A673 (cell line): ENCODE measurements at regions not wholly inside any gene's neighbourhood (a gene's known extent, or its start where the extent isn't known, plus 50 kb on each side); places are given as distances from the start of the nearest gene placed in this dataset.

Experiments
- CTCF ChIP-seq: fragments of 300-800, 200-600 bp; sonication (generic); conservative IDR thresholded peaks from 2 replicates; pipeline ENCODE4 v1.5.1; 2017; ENCODE audit warnings: low read depth, mild to moderate bottlenecking, antibody characterized with exemption, low read length, moderate library complexity, mixed read lengths
- EZH2 ChIP-seq: fragments of 200-600 bp; sonication (generic); IDR thresholded peaks from 2 replicates; pipeline ENCODE4 v1.6.1; 2017; ENCODE audit warnings: borderline replicate concordance, low read depth, mild to moderate bottlenecking, mixed read lengths, antibody characterized with exemption, low read length; ENCODE audit not compliant: poor library complexity, severe bottlenecking

- TF ChIP-seq CTCF (no peak), EZH2 (no peak)
These were observed 195.9 kb downstream of the RTP5 start for GRCh38 chr2:242065426-242065825.
